Eye (tissue), 1 donor: ENCODE measurements at regions not wholly inside any gene's neighbourhood (a gene's known extent, or its start where the extent isn't known, plus 50 kb on each side); places are given as distances from the start of the nearest gene placed in this dataset.
A peak's percentile ranks its signal among the peaks of the same experiment; 100 is the strongest.
"Not testable (repeated sequence)": the region's sequence is repeated elsewhere in the genome, so short reads cannot be mapped to it uniquely, and the experiment has no call there.

Experiments used
- DNase-seq: peaks from one replicate; pipeline ENCODE4 v3.0.0-alpha.2; 2015

- no peak for DNase-seq
Measured at GRCh38 chr5:74396913-74397622, 243.5 kb downstream of the ENC1 start.

- DNase-seq = no peak
Measured at GRCh38 chr5:74394916-74395880, 245.3 kb downstream of the ENC1 start.

GRCh38 chr5:74394528-74394915 lies 246.0 kb downstream of the ENC1 start:
- DNase-seq = no peak

DNA sequence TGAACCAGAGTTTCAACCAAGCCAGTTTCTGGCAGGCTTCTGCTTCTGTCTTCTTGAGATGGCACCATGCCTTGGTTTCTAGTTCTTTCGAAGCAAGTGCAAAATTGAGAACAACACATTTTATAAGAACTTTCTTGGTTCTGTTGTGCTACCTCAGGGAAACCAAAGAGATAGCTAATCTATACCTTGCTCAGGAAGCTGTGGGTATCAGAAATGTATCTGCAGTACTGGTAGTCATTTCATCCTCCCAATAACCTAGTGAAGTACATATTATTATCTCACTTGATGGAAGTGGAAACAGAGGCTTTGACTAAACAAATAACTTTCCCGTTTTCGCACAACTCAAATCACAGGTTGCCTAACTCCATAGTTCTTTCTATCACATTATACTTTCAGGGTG lies 246.6 kb downstream of the ENC1 start:
- no peak for DNase-seq

GRCh38 chr5:74392711-74393351 lies 247.7 kb downstream of the ENC1 start:
- DNase-seq = no peak

DNA sequence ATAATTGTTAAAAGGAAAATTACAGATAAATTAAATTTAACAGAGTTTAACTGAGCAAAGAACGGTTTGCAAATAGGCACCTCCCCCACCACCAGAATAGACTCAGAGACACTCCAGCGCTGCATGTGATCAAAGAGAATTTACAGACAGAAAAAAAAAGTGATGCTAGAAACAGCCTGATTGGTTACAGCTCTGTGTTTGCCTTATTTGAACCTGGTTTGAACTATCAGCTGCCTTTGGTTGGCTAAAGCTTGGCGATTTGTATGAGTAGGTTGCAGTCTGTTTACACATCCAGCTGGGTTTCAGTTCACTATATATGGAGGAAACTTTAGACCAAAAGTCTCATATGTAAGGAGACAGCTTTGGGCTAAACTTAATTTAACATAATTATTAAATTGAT lies 249.1 kb downstream of the ENC1 start:
- no peak for DNase-seq

DNA sequence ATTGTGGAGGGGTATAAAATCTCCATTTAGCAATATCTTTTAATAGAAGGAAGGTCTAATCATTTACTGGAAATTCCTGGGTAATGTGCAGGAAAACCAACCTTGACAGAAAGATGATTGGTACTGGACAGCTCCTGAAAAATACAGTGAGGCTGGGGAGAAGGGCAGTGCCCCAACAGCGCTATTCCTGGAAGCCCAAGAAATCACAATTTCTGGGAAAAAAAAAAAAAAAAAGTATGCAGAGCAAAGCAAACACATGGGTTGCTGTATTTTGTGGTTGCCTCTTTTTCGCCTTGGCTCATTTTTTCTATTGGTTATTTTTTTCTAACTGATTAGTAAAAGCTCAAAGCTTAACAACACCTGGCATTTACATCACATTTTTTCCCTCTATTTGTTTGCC lies 249.7 kb downstream of the ENC1 start:
- no peak for DNase-seq

- DNase-seq = no peak
Measured at GRCh38 chr5:74390306-74390637, 250.3 kb downstream of the ENC1 start.

DNA sequence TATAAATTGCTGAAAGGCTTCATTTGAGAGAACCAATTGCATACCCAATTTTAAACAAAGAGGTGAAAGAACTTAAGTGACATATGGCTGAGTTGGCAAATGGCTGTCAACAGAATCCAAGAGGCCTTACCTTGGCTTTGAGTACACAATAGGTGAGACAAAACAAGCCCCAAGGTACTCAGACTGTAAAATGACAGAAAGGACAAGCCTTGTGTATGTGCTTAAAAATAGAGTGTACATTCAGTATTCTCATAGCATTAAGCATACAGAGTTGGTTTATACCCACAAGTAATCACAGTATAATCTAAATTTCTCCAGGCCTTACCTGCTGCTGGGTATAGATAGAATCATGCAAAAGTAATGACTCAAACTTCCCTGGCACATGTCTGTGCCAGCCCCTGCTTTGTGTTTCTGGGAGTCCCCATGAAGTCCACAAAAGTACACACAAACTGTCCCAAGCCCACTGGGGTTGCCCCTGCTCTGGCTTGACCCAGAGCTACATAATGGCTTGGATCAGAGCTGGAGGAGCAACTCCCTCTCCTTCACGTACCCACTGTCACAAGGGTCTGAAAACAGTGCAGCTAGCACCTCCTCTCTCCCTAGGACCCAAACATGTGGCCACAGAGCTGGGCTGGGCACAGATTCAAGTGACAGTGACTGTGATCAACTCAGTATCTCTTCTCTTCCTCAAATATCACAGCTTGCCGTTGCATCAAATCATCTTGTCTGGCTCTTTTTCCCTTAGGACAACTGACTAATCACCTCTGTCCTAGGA lies 250.8 kb downstream of the ENC1 start:
- no peak for DNase-seq

DNA sequence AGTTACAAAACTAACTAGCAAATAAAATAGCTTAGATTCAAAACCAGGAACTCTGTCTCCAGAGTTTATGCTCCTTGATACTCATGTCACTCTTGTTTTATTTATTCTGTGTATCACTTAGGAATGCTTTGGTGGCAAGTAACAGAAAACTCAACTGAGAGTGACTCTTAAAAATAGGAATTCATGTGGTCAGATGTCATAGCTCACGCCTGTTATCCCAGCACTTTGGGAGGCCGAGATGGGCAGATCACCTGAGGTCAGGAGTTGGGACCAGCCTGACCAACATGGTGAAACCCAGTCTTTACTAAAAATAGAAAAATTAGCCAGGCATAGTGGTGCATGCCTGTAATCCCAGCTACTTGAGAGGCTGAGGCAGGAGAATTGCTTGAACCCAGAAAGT lies 252.1 kb downstream of the ENC1 start:
- not testable (repeated sequence) for DNase-seq

GRCh38 chr5:74386571-74387334 lies 253.8 kb downstream of the ENC1 start:
- no peak for DNase-seq

GRCh38 chr5:74384851-74385250 lies 255.7 kb downstream of the ENC1 start:
- DNase-seq = peak; percentile 93

- DNase-seq = peak; percentile 50
Measured at GRCh38 chr5:74382987-74383593, 257.4 kb downstream of the ENC1 start.

- DNase-seq = no peak
Measured at GRCh38 chr5:74382123-74382855, 258.2 kb downstream of the ENC1 start.

- no peak for DNase-seq
Measured at GRCh38 chr5:74380193-74380592, 260.3 kb downstream of the ENC1 start.

GRCh38 chr5:74378464-74378863 lies 262.1 kb downstream of the ENC1 start:
- DNase-seq = no peak

DNA sequence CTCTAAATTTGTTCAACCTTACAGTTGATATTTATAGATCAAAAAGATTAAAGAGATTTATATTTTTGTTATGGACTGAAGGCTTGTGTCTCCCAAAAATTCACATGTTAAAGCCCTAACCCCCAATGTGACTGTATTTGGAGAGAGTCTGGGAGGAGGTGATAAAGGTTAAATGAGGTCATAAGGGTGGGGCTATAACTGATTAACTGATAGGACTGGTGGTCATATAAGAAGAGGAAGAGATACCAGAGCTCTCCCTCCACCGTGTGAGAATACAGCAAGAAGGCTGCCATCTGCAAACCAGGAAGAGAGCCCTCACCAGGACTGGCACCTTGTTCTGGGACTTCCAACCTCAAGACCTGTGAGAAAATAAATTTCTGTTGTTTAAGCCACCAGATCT lies 264.3 kb downstream of the ENC1 start:
- DNase-seq = no peak

GRCh38 chr5:74375271-74375670 lies 265.3 kb downstream of the ENC1 start:
- no peak for DNase-seq

DNA sequence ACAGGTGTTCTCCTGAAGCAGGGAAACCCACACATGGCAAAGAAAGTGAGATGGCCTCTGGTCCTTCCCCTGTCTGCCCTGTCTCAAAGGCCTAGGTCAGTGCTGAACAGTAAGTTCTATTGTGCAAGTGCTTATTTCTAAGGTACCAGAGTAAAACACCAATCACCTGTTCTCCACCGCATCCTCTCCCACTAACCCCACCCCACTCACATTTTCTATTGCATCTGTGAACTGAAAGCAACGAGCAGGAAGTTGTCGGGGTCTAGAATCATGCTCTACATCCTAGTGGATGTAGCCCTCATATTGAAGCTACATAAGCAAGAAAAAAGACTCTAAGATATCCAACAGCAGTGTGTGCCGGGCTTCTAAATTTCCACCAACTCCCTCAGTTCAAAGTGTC lies 265.9 kb downstream of the ENC1 start:
- no peak for DNase-seq

DNA sequence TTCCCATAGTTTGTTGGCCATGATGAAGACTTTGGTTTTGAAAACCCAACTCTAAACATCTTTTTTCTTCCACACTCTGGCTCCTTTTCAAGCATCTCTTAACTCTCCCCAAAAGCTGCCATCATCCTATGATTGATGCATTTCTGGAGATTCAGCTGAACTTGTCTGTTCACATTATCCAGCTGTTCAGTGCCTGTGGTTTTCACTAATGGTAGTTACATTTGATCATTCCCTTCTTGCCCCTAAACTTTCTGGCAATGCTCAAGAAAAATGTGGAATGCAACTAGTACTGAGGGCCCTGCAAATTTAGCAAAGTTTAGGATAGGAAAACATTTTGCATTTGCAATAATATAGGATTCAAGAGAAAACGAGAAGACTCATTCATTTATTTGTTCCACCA lies 267.5 kb downstream of the ENC1 start:
- no peak for DNase-seq

DNA sequence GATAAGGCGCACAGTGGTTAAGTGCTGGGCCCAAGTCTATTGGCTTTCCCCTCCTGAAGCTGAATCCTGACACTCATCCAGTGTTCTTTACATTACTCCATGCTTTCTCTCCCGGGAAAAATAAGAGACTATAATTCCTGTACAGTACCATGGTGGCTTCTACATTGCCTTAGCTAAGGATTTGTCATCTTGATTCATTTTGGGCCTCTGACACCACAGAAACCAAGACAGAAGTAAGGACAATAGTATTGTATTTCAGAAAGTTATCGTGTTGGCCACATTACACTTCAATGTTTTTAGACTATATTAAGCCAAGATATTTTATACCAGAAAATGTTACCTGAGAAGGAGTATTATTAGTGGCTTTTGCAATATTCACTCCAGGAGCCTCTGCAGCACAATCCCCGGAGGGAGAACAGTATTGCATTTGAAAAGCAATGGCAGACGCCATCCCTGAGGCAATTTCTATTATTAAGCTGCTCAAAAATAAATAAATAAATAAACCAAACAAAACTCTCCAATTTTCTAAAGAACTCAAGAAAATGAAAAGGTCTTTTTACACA lies 267.9 kb downstream of the ENC1 start:
- no peak for DNase-seq
